SH-SY5Y (cell line): ENCODE measurements at regions not wholly inside any gene's neighbourhood (a gene's known extent, or its start where the extent isn't known, plus 50 kb on each side); places are given as distances from the start of the nearest gene placed in this dataset.

Experiments
- GATA2 ChIP-seq: IDR thresholded peaks from 2 replicates; pipeline ENCODE4 v1.6.1; 2011; ENCODE audit warnings: mild to moderate bottlenecking, low read depth, low read length
- GATA3 ChIP-seq: IDR thresholded peaks from 2 replicates; pipeline ENCODE4 v1.6.1; 2011; ENCODE audit warnings: low read depth, mild to moderate bottlenecking, low read length, moderate library complexity

GRCh38 chr14:100397005-100397404 is 73.9 kb downstream of the SLC25A47 start:
- no peak for TF ChIP-seq GATA2
- TF ChIP-seq GATA3, result no peak
